ENCODE measurements at regions not wholly inside any gene's neighbourhood (a gene's known extent, or its start where the extent isn't known, plus 50 kb on each side); places are given as distances from the start of the nearest gene placed in this dataset.

DNA sequence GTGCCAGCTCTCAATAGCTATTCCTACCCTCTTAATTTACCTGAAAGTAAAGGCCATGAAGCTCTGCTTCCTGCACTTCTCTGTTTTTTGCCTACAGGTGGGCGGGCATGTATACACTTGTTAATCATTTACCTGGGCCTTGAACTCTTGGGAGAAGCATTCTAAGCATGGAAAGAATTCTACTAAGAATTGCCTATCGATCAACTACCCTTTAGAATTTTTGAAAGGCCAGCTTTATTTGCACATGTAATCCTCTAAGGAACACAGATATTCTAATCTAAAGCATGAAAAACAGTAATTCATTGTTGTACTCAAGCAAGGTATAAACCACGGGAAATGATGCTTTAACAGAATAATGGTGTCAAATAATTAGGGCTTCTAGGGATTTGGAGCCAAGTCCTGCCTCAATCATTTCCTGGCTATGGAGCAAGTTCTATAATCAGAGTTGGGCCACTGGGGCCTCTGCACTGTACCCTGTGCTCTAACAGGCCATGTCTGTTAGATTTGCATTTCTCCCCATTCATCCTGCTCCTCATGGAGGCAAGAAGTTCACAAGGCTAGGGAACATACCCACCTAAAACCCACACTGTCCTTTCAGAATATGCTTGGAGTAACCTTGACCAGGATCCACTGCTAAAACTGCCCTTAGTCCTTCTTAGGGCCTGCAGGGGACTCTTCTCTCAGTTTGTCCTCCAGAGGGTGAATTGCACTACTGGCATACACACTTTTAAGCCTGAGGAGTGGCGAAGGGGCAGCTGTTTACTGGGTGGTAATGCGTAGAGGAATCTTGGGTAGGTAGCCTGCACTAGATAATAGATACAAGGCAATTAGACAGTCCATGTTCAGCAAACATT, 276.4 kb upstream of the JAG1 start (continued):
- peak; percentile 36; the same call in 1 of the 2 replicates for TF ChIP-seq IRF2 (CRISPR knock-in tag; IDR thresholded peaks at IDR 0.05)
- peak; percentile 56 for TF ChIP-seq ZMYM3 (CRISPR knock-in tag; IDR thresholded peaks at IDR 0.05)
- TF ChIP-seq CHD4 (IDR thresholded peaks at IDR 0.05; ENCODE audit: borderline replicate concordance, low read length), result peak; percentile 66; the same call in 1 of the 2 replicates
- TF ChIP-seq, protein P1, sequence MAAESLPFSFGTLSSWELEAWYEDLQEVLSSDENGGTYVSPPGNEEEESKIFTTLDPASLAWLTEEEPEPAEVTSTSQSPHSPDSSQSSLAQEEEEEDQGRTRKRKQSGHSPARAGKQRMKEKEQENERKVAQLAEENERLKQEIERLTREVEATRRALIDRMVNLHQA (CRISPR knock-in tag; IDR thresholded peaks at IDR 0.05), result 0 out of 2 replicates have a peak, but pooled peaks have one; percentile 12
- TF ChIP-seq, protein P2, sequence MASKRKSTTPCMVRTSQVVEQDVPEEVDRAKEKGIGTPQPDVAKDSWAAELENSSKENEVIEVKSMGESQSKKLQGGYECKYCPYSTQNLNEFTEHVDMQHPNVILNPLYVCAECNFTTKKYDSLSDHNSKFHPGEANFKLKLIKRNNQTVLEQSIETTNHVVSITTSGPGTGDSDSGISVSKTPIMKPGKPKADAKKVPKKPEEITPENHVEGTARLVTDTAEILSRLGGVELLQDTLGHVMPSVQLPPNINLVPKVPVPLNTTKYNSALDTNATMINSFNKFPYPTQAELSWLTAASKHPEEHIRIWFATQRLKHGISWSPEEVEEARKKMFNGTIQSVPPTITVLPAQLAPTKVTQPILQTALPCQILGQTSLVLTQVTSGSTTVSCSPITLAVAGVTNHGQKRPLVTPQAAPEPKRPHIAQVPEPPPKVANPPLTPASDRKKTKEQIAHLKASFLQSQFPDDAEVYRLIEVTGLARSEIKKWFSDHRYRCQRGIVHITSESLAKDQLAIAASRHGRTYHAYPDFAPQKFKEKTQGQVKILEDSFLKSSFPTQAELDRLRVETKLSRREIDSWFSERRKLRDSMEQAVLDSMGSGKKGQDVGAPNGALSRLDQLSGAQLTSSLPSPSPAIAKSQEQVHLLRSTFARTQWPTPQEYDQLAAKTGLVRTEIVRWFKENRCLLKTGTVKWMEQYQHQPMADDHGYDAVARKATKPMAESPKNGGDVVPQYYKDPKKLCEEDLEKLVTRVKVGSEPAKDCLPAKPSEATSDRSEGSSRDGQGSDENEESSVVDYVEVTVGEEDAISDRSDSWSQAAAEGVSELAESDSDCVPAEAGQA (IDR thresholded peaks at IDR 0.05; ENCODE audit: low read depth), result no peak
- TF ChIP-seq, protein P2 (CRISPR knock-in tag; IDR thresholded peaks at IDR 0.05; ENCODE audit: borderline replicate concordance), result peak; percentile 64; the same call in 1 of the 2 replicates
- peak; percentile 15; the same call in 1 of the 2 replicates for TF ChIP-seq YEATS2 (CRISPR knock-in tag; IDR thresholded peaks at IDR 0.05; ENCODE audit: borderline replicate concordance)
- peak; percentile 75; the same call in 1 of the 2 replicates for TF ChIP-seq ZMYM4 (CRISPR knock-in tag; IDR thresholded peaks at IDR 0.05)
- TF ChIP-seq ZNF329 (CRISPR knock-in tag; IDR thresholded peaks at IDR 0.05; ENCODE audit: low read depth), result 0 out of 2 replicates have a peak, but pooled peaks have one; percentile 33
- peak; percentile 57; the same call in 1 of the 2 replicates for TF ChIP-seq TBX2 (CRISPR knock-in tag; IDR thresholded peaks at IDR 0.05; ENCODE audit: borderline replicate concordance)
- TF ChIP-seq, protein P3, sequence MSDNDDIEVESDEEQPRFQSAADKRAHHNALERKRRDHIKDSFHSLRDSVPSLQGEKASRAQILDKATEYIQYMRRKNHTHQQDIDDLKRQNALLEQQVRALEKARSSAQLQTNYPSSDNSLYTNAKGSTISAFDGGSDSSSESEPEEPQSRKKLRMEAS (IDR thresholded peaks at IDR 0.05), result no peak
- no peak for TF ChIP-seq SATB2 (CRISPR knock-in tag; IDR thresholded peaks at IDR 0.05)
- TF ChIP-seq RERE (CRISPR knock-in tag; IDR thresholded peaks at IDR 0.05; ENCODE audit: low read depth), result peak; percentile 10; the same call in 1 of the 2 replicates
- TF ChIP-seq ZNF775 (CRISPR knock-in tag; IDR thresholded peaks at IDR 0.05; ENCODE audit: borderline replicate concordance), result 0 out of 2 replicates have a peak, but pooled peaks have one; percentile 32
